NCI-H526 (cell line): ENCODE measurements at regions not wholly inside any gene's neighbourhood (a gene's known extent, or its start where the extent isn't known, plus 50 kb on each side); places are given as distances from the start of the nearest gene placed in this dataset.

ENCODE experiments used
- DNase-seq, 2 experiments: peaks; one replicate each; lab custom pipeline; 2025; lab: John Stamatoyannopoulos, UW

DNA sequence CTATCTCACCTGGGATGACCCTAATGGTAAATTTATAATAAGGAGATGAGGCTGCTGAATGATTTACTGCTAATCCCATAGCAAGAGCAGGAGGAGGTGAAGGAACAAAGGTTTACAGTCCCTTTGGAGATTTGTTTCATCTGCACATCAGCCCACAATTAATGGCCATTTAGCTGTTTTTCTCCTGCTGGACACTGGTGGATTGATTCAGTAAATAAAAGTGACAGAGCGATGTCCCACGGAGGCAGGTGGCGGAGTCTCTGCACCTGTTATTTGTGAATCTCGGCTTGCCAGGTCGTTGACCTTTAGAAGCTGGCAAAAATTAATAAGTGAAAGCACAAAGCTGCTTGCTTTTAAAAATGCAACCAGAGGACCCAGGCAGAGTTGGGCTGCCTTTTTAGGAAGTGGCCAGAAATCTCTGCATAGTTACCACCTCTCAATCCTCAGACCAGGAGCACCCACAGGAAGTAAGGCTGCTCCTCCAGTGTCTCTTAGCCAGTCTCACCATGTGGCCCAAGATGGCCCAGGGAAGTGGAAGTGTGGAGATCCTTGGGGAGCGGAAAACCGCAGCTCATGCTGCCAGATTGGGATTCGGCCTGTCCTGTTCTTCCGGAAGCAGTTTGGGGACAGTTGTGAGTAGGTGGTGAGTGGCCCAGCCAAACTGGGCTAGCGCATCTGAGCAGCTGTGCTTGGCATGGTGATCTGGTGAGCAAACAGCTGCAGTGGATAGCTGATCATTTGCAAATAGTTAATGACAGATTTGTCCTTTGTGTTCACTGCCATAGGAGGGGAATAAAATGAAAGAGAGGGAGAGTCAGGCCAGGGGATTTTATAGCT lies 1005.7 kb upstream of the PIK3C3 start:
- no peak for DNase-seq

GRCh38 chr18:40944576-40944975 lies 1010.5 kb upstream of the PIK3C3 start:
- DNase-seq: no peak

- no peak for DNase-seq
These were observed 1015.1 kb upstream of the PIK3C3 start for GRCh38 chr18:40939656-40940515.

- DNase-seq: no peak
These were observed 1016.4 kb upstream of the PIK3C3 start for GRCh38 chr18:40938615-40939014.

DNA sequence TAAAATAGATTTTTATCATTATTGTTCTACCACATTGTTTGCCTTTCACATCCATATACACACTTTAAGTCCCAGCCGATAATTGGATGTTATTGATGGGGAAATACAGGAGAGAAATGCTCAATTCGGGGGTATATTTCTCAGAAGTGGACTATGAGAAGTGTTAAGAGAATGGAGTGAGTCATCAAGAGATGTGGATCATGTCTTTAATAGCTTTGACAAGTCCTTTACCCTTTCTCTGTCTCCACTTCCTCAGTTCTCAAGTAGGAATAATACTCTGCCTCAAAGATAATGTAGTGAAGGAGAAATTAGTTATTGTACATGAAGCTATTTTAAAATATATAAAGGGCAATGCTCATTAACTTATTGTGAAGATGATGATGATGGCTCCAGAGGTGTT lies 1017.6 kb upstream of the PIK3C3 start:
- no peak for DNase-seq

GRCh38 chr18:40935423-40935822 lies 1019.6 kb upstream of the PIK3C3 start:
- DNase-seq: peak in 1 of 2 experiments; percentile 31

DNA sequence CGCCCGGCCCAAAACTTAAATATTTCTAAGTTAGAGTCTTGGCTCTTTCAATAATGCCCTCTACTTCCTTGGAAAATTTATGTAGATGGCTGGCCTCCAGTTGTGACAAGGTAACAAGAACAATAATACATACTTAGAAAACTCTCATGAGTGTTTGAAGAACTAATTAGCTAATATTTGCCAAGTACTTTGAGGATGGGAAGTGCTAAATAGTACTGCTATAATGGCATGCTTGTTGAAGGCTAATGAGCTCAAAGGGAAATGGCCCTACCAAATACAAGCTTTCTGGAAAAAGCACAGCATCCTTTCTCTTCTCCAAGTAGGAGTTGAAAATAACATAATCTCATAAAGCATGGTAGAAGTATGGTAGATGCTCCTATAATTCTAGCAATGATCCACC lies 1022.2 kb upstream of the PIK3C3 start:
- DNase-seq: no peak

DNA sequence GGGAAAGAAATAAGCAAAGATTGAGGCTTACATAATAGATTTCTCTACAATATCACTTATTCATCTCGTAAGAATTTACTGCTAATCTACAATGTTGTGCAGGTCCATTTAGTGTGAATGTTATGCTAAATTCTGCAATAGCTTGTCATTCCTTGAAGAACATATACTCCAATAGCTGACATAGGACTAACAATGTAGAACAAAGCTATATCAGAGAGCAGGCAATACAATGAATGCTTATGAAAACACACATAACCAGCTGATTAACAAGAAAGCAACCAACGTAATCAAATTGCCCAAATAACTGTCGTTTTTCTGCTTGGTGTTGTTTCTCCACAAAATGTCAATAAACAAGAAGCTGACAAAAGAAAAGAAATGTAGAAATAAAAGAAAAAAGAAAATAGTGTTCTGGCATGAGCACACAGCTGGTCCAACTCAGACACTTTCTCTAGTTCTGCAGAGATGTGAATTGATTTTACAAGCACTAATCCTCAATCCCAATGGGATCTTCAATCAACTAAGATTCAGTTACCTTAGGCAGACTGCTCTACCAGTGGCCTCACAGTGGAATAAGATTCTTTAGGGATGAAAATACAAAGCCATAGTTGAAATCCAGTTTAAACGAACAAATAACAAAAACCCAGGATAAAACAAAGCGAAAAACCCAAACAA lies 1024.7 kb upstream of the PIK3C3 start:
- DNase-seq: no peak

GRCh38 chr18:40929399-40929798 lies 1025.6 kb upstream of the PIK3C3 start:
- no peak for DNase-seq

DNA sequence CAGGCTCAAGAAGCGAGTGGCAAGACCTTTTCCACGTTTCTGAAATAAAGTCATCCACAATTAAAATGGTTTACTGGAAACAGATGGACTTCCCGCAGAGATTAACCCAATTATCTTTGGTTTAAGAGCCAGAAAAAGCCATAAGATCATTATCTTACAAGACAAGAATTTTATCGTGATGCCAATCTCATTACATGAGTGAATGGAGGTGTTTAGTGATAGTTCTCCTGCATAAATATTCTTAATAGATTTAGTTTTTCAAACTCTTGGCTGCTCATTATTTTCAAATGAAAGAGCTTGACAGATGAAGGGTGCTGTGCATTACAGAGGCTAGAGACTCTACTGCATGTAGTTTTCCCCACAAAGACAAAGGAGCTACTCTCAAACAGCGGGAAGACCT lies 1028.4 kb upstream of the PIK3C3 start:
- DNase-seq: no peak

DNA sequence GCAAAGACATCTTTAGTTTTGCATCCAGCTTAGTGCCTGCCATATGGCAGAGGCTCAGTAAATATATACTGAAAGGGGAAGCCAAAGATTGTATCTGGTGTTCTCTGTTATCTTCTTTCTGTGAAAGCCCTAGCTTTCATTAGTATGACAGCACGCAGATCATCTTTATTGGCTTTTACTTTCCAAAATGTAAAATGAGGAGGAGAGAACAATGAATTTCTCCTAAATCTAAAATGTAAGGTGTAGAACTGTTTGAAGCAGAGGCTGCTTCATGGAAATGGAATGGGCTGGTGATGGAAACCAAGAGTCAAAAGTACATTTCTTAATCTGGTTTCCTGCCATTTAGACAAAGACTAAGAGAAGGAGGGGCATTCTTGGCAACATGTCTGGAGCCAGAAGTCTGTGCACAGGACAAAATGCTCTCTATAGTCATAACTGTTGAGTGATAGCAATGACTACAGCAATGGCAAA lies 1029.9 kb upstream of the PIK3C3 start:
- no peak for DNase-seq

GRCh38 chr18:40921845-40922629 lies 1033.0 kb upstream of the PIK3C3 start:
- DNase-seq: no peak

DNA sequence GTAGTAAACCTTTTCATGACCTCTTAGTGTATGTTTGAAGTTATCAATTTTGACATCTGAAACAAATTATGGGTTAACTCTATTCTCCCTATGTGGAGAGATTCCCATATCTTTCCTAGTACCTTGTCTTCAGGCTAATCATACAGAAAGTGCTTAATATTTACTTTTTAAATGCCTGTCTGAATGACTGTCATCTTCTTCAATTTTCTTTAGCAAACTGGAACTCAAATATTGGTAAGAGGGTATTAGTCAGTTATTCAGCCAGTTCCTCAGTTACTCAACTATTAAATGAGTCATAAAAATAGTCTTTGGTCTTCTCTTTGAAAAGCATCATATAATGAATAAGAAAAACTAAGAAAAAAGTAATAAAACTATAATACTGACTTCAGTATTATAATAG lies 1038.0 kb upstream of the PIK3C3 start:
- DNase-seq: no peak

- DNase-seq: no peak
These were observed 1039.3 kb upstream of the PIK3C3 start for GRCh38 chr18:40915724-40916123.

DNA sequence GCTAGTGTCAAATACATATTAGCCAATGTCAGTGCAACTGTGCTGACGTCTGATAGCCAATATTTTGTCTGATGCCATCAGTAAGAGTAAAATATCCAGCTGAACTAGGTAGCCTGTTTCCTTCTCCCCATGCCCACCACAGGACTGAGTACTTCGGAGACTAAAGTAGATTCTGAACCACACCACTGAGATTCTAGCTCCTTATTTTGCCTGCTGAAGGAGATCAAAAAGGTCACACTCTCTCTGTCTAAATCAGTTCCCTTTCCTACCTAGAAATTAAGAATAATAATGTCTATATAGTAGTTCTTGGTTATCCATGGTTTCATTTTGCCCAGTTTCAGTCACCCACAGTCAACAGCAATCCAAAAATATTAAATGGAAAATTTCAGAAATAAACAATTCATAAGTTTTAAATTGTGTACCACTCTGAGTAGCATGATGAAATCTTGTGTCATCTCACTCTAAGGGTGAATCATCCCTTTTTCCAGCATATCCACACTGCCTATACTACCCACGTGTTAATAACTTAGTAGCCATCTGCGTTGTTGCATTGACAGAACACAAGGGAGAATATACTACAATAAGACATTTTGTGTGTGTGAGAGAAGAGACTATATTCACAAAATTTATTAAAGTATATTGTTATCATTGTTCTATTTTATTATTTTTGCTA lies 1043.3 kb upstream of the PIK3C3 start:
- DNase-seq: no peak

- no peak for DNase-seq
These were observed 1044.0 kb upstream of the PIK3C3 start for GRCh38 chr18:40911041-40911440.

DNA sequence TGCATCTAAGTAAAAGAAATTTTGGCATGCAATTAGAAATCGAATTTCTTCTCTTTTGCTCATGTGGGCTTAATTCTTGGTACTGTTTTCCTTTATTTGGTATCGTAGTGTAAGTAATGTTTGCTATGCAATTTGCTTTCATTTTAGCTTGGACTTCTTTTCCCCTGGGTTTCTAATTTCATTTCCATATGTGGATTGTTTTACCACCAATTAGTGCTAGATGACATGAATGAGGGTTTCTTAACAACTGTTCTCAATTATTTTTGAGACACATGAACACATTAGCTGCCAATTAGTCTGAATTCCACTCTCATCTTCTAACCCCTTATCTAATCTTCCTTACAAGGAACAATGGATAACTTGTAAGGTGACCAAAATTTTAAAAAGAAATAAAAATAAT lies 1047.2 kb upstream of the PIK3C3 start:
- DNase-seq: no peak

- DNase-seq: no peak
These were observed 1050.7 kb upstream of the PIK3C3 start for GRCh38 chr18:40904295-40904694.

DNA sequence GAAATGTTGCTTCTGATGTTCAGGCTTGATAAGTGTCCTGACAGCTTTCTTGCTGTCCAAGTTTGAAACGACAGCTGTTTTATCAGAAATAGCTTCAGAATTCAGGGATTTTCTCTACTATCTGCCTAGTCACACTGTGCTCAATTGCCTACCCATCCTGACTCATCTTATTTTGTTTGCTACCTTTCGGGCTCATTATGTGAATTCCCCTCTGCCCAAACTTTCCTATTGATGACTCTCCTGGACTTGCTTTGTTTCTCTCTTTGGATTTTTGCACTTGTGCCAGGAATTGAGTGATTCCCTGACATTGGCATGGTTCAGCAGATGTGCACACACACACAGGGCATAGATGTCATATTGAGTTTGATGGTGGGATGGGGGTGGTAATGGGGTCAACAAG lies 1052.6 kb upstream of the PIK3C3 start:
- DNase-seq: no peak

DNA sequence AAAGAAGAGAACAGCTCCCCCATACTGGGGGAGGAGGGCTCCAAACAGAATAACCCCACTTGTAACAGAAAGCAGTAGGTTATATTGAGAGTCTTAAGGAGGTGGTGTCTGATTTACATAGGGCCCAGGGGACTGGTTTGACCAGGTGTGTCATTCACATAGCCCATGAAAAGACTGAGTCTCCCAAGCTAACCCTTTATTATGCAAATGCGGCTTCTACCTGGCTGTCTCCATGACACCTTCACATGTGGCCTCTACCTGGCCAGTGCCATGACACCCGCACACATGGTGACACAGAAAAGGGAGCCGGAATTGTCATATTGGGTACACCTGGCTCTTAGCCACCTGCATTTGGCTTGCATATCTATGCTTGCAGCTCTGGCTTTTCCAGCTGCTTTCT lies 1057.2 kb upstream of the PIK3C3 start:
- DNase-seq: peak in 1 of 2 experiments; percentile 24

DNA sequence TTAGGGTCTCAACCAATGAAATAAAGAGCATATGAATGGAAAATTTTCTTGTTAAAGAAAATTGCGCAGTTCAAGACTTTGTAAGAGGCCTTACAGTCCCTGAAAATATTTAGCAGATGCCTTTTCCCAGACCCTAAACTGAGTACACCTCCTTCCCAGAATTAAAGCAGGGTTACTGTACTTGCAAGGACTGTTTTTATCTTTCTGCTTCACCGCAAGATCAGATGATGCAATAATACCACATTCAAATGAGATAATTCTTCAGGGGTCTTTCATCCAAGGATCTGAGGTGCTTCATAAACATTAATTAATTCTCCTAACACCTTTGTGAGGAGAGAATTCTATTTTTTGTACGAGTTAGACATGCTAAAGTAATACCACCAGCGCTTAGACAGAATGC lies 1071.8 kb upstream of the PIK3C3 start:
- DNase-seq: no peak
